ENCODE measurements at regions not wholly inside any gene's neighbourhood (a gene's known extent, or its start where the extent isn't known, plus 50 kb on each side); places are given as distances from the start of the nearest gene placed in this dataset.

- Mint-ChIP-seq H3K4me1 (ENCODE audit: low read depth, unreplicated experiment) (no peaks in the 10 kb centered on the region), H3K4me3 (ENCODE audit: low read depth, unreplicated experiment) (no peak overlapping the region), H3K36me3 (ENCODE audit: insufficient read depth, unreplicated experiment) (no peaks in the 10 kb centered on the region), H3K9me3 (ENCODE audit: low read depth, unreplicated experiment) (peaks cover 2% of the 10 kb centered on the region), H3K27ac (ENCODE audit: unreplicated experiment) (no peak overlapping the region), H3K27me3 (ENCODE audit: unreplicated experiment) (peaks cover 39% of the 10 kb centered on the region)
- CTCF ChIA-PET: no interaction called here
- no peak for TF ChIP-seq CTCF (IDR thresholded peaks at IDR 0.05; ENCODE audit: unreplicated experiment)
- no peak for DNase-seq
- intact Hi-C loops (cut with micrococcal nuclease; ENCODE audit: unreplicated experiment): no loop called here
- BruUV-seq (replicated peaks): no TSS peak
These were observed 95.0 kb downstream of the DDX1 start for GRCh38 chr2:15686643-15687042.

GRCh38 chr2:15687243-15687642 is 95.6 kb downstream of the DDX1 start:
- intact Hi-C loops (cut with micrococcal nuclease; ENCODE audit: unreplicated experiment): no loop called here
- H3K27ac Mint-ChIP-seq (ENCODE audit: unreplicated experiment): no peak overlapping the region
- CTCF ChIA-PET: no interaction called here
- peaks cover 39% of the 10 kb centered on the region for H3K27me3 Mint-ChIP-seq (ENCODE audit: unreplicated experiment)
- H3K4me1 Mint-ChIP-seq (ENCODE audit: low read depth, unreplicated experiment): no peaks in the 10 kb centered on the region
- H3K9me3 Mint-ChIP-seq (ENCODE audit: low read depth, unreplicated experiment): peaks cover under 1% of the 10 kb centered on the region
- BruUV-seq (replicated peaks): no TSS peak
- no peak overlapping the region for H3K4me3 Mint-ChIP-seq (ENCODE audit: low read depth, unreplicated experiment)
- no peak for TF ChIP-seq CTCF (IDR thresholded peaks at IDR 0.05; ENCODE audit: unreplicated experiment)
- no peak for DNase-seq
- H3K36me3 Mint-ChIP-seq (ENCODE audit: insufficient read depth, unreplicated experiment): no peaks in the 10 kb centered on the region

GRCh38 chr2:15687720-15688119 is 96.1 kb downstream of the DDX1 start:
- Mint-ChIP-seq H3K27me3 (ENCODE audit: unreplicated experiment) (peaks cover 39% of the 10 kb centered on the region), H3K27ac (ENCODE audit: unreplicated experiment) (no peak overlapping the region), H3K9me3 (ENCODE audit: low read depth, unreplicated experiment) (no peaks in the 10 kb centered on the region), H3K36me3 (ENCODE audit: insufficient read depth, unreplicated experiment) (no peaks in the 10 kb centered on the region), H3K4me1 (ENCODE audit: low read depth, unreplicated experiment) (no peaks in the 10 kb centered on the region), H3K4me3 (ENCODE audit: low read depth, unreplicated experiment) (no peak overlapping the region)
- intact Hi-C loops (cut with micrococcal nuclease; ENCODE audit: unreplicated experiment): no loop called here
- TF ChIP-seq CTCF (IDR thresholded peaks at IDR 0.05; ENCODE audit: unreplicated experiment): no peak
- CTCF ChIA-PET: no interaction called here
- no TSS peak for BruUV-seq (replicated peaks)
- no peak for DNase-seq

- Mint-ChIP-seq H3K27ac (ENCODE audit: unreplicated experiment) (no peak overlapping the region), H3K4me3 (ENCODE audit: low read depth, unreplicated experiment) (no peak overlapping the region), H3K36me3 (ENCODE audit: insufficient read depth, unreplicated experiment) (no peaks in the 10 kb centered on the region), H3K4me1 (ENCODE audit: low read depth, unreplicated experiment) (no peaks in the 10 kb centered on the region), H3K27me3 (ENCODE audit: unreplicated experiment) (peaks cover 39% of the 10 kb centered on the region), H3K9me3 (ENCODE audit: low read depth, unreplicated experiment) (no peaks in the 10 kb centered on the region)
- CTCF ChIA-PET: no interaction called here
- no peak for DNase-seq
- intact Hi-C loops (cut with micrococcal nuclease; ENCODE audit: unreplicated experiment): no loop called here
- no peak for TF ChIP-seq CTCF (IDR thresholded peaks at IDR 0.05; ENCODE audit: unreplicated experiment)
- no TSS peak for BruUV-seq (replicated peaks)
These were observed 97.4 kb downstream of the DDX1 start for GRCh38 chr2:15688924-15689568.

All from Calu3 (cell line).